MCF 10A (cell line): ENCODE measurements at regions not wholly inside any gene's neighbourhood (a gene's known extent, or its start where the extent isn't known, plus 50 kb on each side); places are given as distances from the start of the nearest gene placed in this dataset.
"Not testable (repeated sequence)": the region's sequence is repeated elsewhere in the genome, so short reads cannot be mapped to it uniquely, and the experiment has no call there.

Experiments used
- BruUV-seq: library from RNA; stranded (reverse); fragments of 400-500 nt; replicated peaks from 2 replicates; lab custom pipeline; 2021; lab: Mats Ljungman, UMichigan
- CTCF ChIA-PET: fragments of 300-600 bp; sonication (Branson Sonifier 250); formaldehyde crosslinking; extraction: SDS; loops from one replicate; lab custom pipeline; 2021; ENCODE audit warnings: antibody characterized with exemption, inconsistent platforms; lab: Yijun Ruan, JAX
- POLR2A ChIA-PET: fragments of 300-600, 350-650 bp; sonication (Branson Sonifier 250); formaldehyde crosslinking; extraction: SDS; loops from one replicate; lab custom pipeline; 2020; ENCODE audit warnings: antibody characterized with exemption, inconsistent platforms; lab: Yijun Ruan, JAX
- DNase-seq: peaks from one replicate; pipeline ENCODE4 v3.0.0-alpha.2; 2018; ENCODE audit not compliant: unreplicated experiment
- H3K27ac Mint-ChIP-seq: one replicate; pipeline ENCODE4 v1.8.0; 2022; ENCODE audit warnings: mild to moderate bottlenecking, low read depth, mixed read lengths; ENCODE audit not compliant: unreplicated experiment
- H3K27me3 Mint-ChIP-seq: one replicate; pipeline ENCODE4 v1.8.0; 2022; ENCODE audit warnings: mixed read lengths; ENCODE audit not compliant: insufficient read depth, unreplicated experiment
- H3K36me3 Mint-ChIP-seq: one replicate; pipeline ENCODE4 v1.8.0; 2022; ENCODE audit warnings: mild to moderate bottlenecking, moderate library complexity, mixed read lengths; ENCODE audit not compliant: insufficient read depth, unreplicated experiment
- H3K4me1 Mint-ChIP-seq: one replicate; pipeline ENCODE4 v1.8.0; 2022; ENCODE audit warnings: mixed read lengths; ENCODE audit not compliant: insufficient read depth, unreplicated experiment
- H3K4me3 Mint-ChIP-seq: one replicate; pipeline ENCODE4 v1.8.0; 2022; ENCODE audit warnings: mild to moderate bottlenecking, moderate library complexity, mixed read lengths; ENCODE audit not compliant: unreplicated experiment
- H3K9me3 Mint-ChIP-seq: one replicate; pipeline ENCODE4 v1.8.0; 2022; ENCODE audit warnings: mixed read lengths; ENCODE audit not compliant: unreplicated experiment
- intact Hi-C: fragments of 100-400 bp; cut with micrococcal nuclease; formaldehyde crosslinking; loops from 2 replicates; pipeline ENCODE4 v1.14.1; 2022
- TF ChIP-seq, protein P1 (sequence below): fragments of 200-600 bp; IDR thresholded peaks from one replicate; pipeline ENCODE4 v1.8.0; 2022; ENCODE audit warnings: antibody characterized with exemption, mild to moderate bottlenecking; ENCODE audit not compliant: unreplicated experiment

- H3K27ac Mint-ChIP-seq: no peak overlapping the region
- CTCF ChIA-PET: interaction anchor here (0.9 to 8.3 kb wide), 2 partner anchors 9 to 67 kb away, joined by 3 to 68 read pairs; no protein-coding TSS in a partner anchor
- H3K4me3 Mint-ChIP-seq: no peak overlapping the region
- peaks cover 19% of the 10 kb centered on the region for H3K27me3 Mint-ChIP-seq
- intact Hi-C loops: no loop called here
- TF ChIP-seq, protein P1, sequence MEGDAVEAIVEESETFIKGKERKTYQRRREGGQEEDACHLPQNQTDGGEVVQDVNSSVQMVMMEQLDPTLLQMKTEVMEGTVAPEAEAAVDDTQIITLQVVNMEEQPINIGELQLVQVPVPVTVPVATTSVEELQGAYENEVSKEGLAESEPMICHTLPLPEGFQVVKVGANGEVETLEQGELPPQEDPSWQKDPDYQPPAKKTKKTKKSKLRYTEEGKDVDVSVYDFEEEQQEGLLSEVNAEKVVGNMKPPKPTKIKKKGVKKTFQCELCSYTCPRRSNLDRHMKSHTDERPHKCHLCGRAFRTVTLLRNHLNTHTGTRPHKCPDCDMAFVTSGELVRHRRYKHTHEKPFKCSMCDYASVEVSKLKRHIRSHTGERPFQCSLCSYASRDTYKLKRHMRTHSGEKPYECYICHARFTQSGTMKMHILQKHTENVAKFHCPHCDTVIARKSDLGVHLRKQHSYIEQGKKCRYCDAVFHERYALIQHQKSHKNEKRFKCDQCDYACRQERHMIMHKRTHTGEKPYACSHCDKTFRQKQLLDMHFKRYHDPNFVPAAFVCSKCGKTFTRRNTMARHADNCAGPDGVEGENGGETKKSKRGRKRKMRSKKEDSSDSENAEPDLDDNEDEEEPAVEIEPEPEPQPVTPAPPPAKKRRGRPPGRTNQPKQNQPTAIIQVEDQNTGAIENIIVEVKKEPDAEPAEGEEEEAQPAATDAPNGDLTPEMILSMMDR: no peak
- POLR2A ChIA-PET: interaction anchor here (1.0 to 1.2 kb wide), 2 partner anchors 47 to 1179 kb away, joined by 3 read pairs; partner anchors contain the start of genes ABHD17B and C9orf85
- no peaks in the 10 kb centered on the region for H3K9me3 Mint-ChIP-seq
- no TSS peak for BruUV-seq
- no peaks in the 10 kb centered on the region for H3K36me3 Mint-ChIP-seq
- no peaks in the 10 kb centered on the region for H3K4me1 Mint-ChIP-seq
- no peak for DNase-seq
Observed at GRCh38 chr9:73090214-73090613, 61.5 kb upstream of the ANXA1 start.

DNA sequence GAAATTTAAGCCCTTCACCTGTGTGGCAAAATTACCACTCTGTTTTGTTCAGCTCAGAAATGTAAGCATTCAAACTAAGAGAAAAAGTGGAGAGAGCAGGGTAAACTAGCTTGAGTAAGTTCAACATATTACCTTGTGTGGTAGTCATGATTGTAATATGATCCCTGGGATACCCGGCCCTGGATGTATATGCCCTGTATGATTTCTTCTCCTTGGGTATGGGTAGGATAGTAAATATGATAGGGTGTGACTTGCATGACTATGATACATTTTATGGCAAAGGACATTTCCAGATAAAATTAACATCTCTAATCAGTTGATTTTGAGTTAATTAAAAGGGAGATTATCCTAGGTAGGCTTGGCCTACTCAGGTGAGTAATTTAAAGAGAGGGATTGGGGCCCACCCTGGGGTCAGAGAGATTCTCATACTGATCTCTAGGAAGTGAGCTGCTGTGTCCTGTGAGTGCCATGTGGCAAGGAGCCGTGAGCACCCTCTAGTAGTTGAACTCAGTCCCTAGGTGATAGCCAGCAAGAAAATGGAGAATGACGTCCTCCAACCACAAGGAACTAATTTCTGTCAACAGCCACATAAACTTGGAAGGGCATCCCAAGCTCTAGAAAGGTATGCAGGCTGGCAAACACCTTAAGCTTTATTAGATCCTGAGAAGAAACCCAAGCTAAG is 62.2 kb upstream of the ANXA1 start:
- Mint-ChIP-seq H3K27ac (no peak overlapping the region), H3K27me3 (peaks cover 27% of the 10 kb centered on the region), H3K4me1 (no peaks in the 10 kb centered on the region), H3K36me3 (no peaks in the 10 kb centered on the region), H3K9me3 (no peaks in the 10 kb centered on the region), H3K4me3 (no peak overlapping the region)
- no TSS peak for BruUV-seq
- no peak for DNase-seq
- TF ChIP-seq, protein P1: no peak
- intact Hi-C loops: no loop called here
- POLR2A ChIA-PET: interaction anchor here (1.2 kb wide), 1 partner anchor 48 kb away, joined by 3 read pairs; no protein-coding TSS in a partner anchor
- CTCF ChIA-PET: interaction anchor here (0.9 to 8.3 kb wide), 2 partner anchors 8 to 66 kb away, joined by 3 to 68 read pairs; no protein-coding TSS in a partner anchor

DNA sequence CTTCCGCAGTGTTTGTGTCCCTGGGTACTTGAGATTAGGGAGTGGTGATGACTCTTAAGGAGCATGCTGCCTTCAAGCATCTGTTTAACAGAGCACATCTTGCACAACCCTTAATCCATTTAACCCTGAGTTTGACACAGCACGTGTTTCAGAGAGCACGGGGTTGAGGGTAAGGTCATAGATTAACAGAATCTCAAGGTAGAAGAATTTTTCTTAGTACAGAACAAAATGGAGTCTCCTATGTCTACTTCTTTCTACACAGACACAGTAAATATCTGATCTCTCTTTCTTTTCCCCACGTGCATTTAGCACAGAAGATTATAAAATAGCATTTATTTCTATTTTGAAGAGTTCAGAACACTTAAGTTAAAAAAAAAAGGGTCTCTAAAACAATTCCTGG is 63.8 kb upstream of the ANXA1 start:
- intact Hi-C loops, POLR2A ChIA-PET, H3K27ac Mint-ChIP-seq, CTCF ChIA-PET, H3K9me3 Mint-ChIP-seq, H3K4me3 Mint-ChIP-seq, H3K4me1 Mint-ChIP-seq, DNase-seq, H3K36me3 Mint-ChIP-seq, BruUV-seq: not testable (repeated sequence)
- peaks cover 42% of the 10 kb centered on the region for H3K27me3 Mint-ChIP-seq

GRCh38 chr9:73083519-73083918 is 68.1 kb upstream of the ANXA1 start:
- H3K27ac Mint-ChIP-seq: no peak overlapping the region
- no peaks in the 10 kb centered on the region for H3K9me3 Mint-ChIP-seq
- intact Hi-C loops: loop anchor here (5.0 kb wide), 1 partner anchor 226 kb away; no protein-coding TSS in a partner anchor
- no peak for DNase-seq
- TF ChIP-seq, protein P1: no peak
- no peak overlapping the region for H3K4me3 Mint-ChIP-seq
- ChIA-PET CTCF (interaction anchor here (0.8 to 6.0 kb wide), 5 partner anchors 9 to 226 kb away, joined by 3 to 68 read pairs (median 7); no protein-coding TSS in a partner anchor), POLR2A (no interaction called here)
- BruUV-seq: no TSS peak
- H3K4me1 Mint-ChIP-seq: no peaks in the 10 kb centered on the region
- H3K36me3 Mint-ChIP-seq: no peaks in the 10 kb centered on the region
- peaks cover 57% of the 10 kb centered on the region for H3K27me3 Mint-ChIP-seq
